Osteocyte (in vitro differentiated cells): ENCODE measurements at regions not wholly inside any gene's neighbourhood (a gene's known extent, or its start where the extent isn't known, plus 50 kb on each side); places are given as distances from the start of the nearest gene placed in this dataset.

ENCODE experiments used
- DNase-seq: peaks from one replicate; pipeline ENCODE4 v3.0.0; 2021; ENCODE audit warnings: mixed read lengths; ENCODE audit not compliant: unreplicated experiment; ENCODE audit errors: extremely low spot score
- H3K27ac Mint-ChIP-seq: one replicate; pipeline ENCODE4 v1.8.0; 2021; ENCODE audit warnings: mild to moderate bottlenecking, mixed read lengths; ENCODE audit not compliant: unreplicated experiment
- H3K27me3 Mint-ChIP-seq: one replicate; pipeline ENCODE4 v1.8.0; 2021; ENCODE audit warnings: mixed read lengths; ENCODE audit not compliant: unreplicated experiment
- H3K36me3 Mint-ChIP-seq: one replicate; pipeline ENCODE4 v1.8.0; 2021; ENCODE audit warnings: mixed read lengths; ENCODE audit not compliant: unreplicated experiment
- H3K4me1 Mint-ChIP-seq: one replicate; pipeline ENCODE4 v1.8.0; 2021; ENCODE audit warnings: mixed read lengths; ENCODE audit not compliant: unreplicated experiment
- H3K4me3 Mint-ChIP-seq: one replicate; pipeline ENCODE4 v1.8.0; 2021; ENCODE audit warnings: mild to moderate bottlenecking, moderate library complexity, mixed read lengths; ENCODE audit not compliant: unreplicated experiment
- H3K9me3 Mint-ChIP-seq: one replicate; pipeline ENCODE4 v1.8.0; 2021; ENCODE audit warnings: mixed read lengths; ENCODE audit not compliant: unreplicated experiment
- TF ChIP-seq, protein P1 (sequence below): fragments of 200-600 bp; sonication (generic); IDR thresholded peaks from 2 replicates; pipeline ENCODE4 v1.5.0; 2021; ENCODE audit warnings: antibody characterized with exemption, mild to moderate bottlenecking, moderate library complexity

DNA sequence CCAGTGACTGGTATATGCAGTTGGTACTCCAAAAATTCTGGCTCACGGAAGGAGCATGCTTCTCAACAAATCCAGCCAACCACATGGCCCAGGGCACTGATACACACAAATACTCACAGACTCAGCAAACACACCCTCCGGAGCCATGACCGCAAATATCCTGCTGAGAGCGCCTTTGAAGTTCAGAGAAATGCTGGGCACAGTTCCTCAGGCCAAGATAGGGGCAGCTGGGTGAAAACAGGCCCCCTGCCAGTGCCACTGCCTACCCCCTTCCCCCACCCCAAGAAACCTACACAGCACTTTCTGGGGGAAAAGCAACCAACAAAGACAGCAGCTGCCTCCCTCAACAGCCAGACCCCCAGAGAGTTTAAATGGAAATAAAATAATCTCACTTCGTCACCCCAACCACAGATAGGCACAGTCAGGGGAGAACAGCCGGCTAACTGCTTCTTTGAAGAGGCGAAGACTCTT lies 120.0 kb downstream of the C5orf15 start:
- H3K4me3 Mint-ChIP-seq = no peak overlapping the region
- peaks cover 17% of the 10 kb centered on the region for H3K27me3 Mint-ChIP-seq
- no peaks in the 10 kb centered on the region for H3K36me3 Mint-ChIP-seq
- peaks cover 12% of the 10 kb centered on the region for H3K4me1 Mint-ChIP-seq
- no peak for DNase-seq
- H3K27ac Mint-ChIP-seq = no peak overlapping the region
- H3K9me3 Mint-ChIP-seq = no peaks in the 10 kb centered on the region
- TF ChIP-seq, protein P1, sequence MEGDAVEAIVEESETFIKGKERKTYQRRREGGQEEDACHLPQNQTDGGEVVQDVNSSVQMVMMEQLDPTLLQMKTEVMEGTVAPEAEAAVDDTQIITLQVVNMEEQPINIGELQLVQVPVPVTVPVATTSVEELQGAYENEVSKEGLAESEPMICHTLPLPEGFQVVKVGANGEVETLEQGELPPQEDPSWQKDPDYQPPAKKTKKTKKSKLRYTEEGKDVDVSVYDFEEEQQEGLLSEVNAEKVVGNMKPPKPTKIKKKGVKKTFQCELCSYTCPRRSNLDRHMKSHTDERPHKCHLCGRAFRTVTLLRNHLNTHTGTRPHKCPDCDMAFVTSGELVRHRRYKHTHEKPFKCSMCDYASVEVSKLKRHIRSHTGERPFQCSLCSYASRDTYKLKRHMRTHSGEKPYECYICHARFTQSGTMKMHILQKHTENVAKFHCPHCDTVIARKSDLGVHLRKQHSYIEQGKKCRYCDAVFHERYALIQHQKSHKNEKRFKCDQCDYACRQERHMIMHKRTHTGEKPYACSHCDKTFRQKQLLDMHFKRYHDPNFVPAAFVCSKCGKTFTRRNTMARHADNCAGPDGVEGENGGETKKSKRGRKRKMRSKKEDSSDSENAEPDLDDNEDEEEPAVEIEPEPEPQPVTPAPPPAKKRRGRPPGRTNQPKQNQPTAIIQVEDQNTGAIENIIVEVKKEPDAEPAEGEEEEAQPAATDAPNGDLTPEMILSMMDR = no peak

DNA sequence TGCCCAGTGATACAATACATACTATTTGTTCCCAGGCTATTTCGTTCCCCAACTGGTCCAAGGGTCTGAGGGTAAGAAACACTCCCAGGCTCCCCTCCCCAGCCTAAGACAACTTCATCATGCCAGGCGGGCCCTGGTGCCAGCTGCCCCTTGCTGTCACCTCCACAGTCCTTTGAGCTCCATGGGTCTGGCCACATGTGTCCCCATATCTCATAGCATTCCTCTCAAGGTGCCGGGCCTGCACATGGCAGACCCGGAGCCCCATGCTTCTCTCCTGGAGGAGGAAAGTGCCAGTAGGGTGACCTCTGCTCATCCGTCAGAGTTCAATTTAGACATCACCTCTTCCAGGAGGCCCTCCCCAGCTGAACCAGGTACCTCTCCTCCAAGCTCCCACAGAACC lies 120.5 kb downstream of the C5orf15 start:
- Mint-ChIP-seq H3K9me3 (no peaks in the 10 kb centered on the region), H3K36me3 (no peaks in the 10 kb centered on the region), H3K4me3 (no peak overlapping the region), H3K27ac (no peak overlapping the region), H3K27me3 (peaks cover 13% of the 10 kb centered on the region), H3K4me1 (peaks cover 12% of the 10 kb centered on the region)
- TF ChIP-seq, protein P1 = no peak
- DNase-seq = no peak

DNA sequence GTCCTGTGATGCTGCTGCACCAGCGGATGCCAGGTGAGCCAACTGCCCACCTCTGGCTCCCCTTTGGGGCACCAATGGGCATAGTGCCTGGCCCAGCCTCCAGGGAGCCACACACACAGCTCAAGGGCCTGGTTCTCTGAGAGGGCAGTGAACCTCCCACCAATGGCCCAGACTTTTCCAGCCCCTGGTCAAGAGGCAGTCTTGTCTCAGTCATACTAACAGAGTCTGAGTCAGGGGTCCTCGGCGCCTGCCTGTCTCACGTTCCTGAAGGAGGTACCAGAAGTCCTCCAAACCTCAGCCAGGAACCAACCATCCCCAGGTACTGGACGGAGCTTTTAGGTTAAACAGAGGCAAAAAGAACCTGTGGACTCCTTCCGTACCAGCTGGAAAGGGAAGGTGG lies 121.1 kb downstream of the C5orf15 start:
- peaks cover 9% of the 10 kb centered on the region for H3K27me3 Mint-ChIP-seq
- DNase-seq = no peak

DNA sequence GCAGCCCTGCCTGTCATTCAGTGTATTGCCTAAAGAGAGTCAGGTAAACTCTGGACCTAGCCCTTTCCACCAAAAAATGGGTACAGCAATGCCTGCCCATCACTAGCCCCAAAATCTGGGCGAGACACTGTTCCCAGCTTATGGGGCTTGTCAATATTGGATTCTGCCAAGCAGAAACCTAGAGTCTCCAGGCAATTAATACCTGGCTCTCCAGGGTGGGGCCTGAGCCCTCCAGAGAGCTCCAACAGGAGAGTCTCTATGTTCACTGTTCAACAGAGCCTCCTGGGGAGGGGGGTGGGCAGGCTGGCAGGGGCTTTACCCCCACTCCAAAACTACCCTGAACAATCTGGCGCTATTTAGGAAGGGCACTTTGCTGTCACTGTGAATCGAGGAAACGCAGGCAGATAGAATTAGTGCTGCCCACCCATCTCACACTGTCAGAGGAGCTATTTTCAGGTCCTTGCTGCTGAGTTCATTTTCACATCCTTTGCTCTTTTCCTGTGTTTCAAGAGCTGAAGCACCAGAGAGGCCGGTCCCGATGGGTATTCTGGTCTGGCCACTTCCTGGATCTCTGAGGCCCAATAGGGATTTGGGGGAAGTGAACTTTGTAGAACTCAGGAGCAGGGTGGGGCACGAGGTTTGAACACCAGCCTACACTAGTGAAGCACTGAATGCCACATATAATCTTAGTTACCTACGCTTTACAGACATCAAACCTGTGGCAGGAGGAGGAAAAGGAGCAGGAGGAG lies 121.8 kb downstream of the C5orf15 start:
- Mint-ChIP-seq H3K4me3 (no peak overlapping the region), H3K27me3 (peaks cover 2% of the 10 kb centered on the region), H3K9me3 (no peaks in the 10 kb centered on the region), H3K4me1 (peaks cover 12% of the 10 kb centered on the region), H3K27ac (no peak overlapping the region), H3K36me3 (no peaks in the 10 kb centered on the region)
- no peak for DNase-seq
- TF ChIP-seq, protein P1 = no peak

More for the DNA sequence above, 121.1 kb downstream of the C5orf15 start:
- Mint-ChIP-seq H3K4me3 (no peak overlapping the region), H3K4me1 (peaks cover 12% of the 10 kb centered on the region), H3K36me3 (no peaks in the 10 kb centered on the region), H3K27ac (no peak overlapping the region), H3K9me3 (no peaks in the 10 kb centered on the region)
- TF ChIP-seq, protein P1 = no peak

DNA sequence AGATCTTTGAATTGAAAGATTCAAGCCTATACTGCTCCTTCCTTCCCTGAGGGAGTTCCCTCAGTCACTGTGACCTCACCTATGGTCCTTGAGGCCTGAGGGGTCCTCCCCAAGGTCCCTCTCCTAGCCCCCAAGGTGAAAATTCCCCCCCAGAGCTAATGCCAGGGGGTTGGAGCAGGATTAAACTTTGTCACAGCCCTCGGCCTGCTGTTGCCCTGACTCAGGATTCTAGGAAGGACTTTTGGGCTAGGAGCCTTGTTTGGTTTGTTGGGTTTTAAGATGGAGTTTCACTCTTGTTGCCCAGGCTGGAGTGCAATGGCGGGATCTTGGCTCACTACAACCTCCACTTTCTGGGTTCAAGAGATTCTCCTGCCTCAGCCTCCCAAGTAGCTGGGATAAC lies 123.2 kb downstream of the C5orf15 start:
- Mint-ChIP-seq H3K27me3 (peaks cover 11% of the 10 kb centered on the region), H3K36me3 (no peaks in the 10 kb centered on the region), H3K27ac (no peak overlapping the region), H3K9me3 (no peaks in the 10 kb centered on the region), H3K4me3 (no peak overlapping the region), H3K4me1 (peaks cover 12% of the 10 kb centered on the region)
- DNase-seq = no peak
- TF ChIP-seq, protein P1 = no peak
